ENCODE measurements at regions not wholly inside any gene's neighbourhood (a gene's known extent, or its start where the extent isn't known, plus 50 kb on each side); places are given as distances from the start of the nearest gene placed in this dataset.
"Not testable (repeated sequence)": the region's sequence is repeated elsewhere in the genome, so short reads cannot be mapped to it uniquely, and the experiment has no call there.

GRCh38 chr2:138879931-138880330 lies 99.7 kb upstream of the NXPH2 start:
- ATAC-seq (ENCODE audit: insufficient read depth, low read depth) (no peak), DNase-seq (no peak)
- no peak overlapping the region for H3K27ac ChIP-seq (ENCODE audit: low read length)
- no peaks in the 10 kb centered on the region for H3K27me3 ChIP-seq (ENCODE audit: insufficient read depth, low read length, poor library complexity)
- H3K9me3 ChIP-seq (ENCODE audit: insufficient read depth, low read length, severe bottlenecking): no peaks in the 10 kb centered on the region
- TF ChIP-seq CTCF (IDR thresholded peaks at IDR 0.05; ENCODE audit: borderline replicate concordance, extremely low read depth, low read length, poor library complexity, severe bottlenecking) (no peak), EZH2 (IDR thresholded peaks at IDR 0.05; ENCODE audit: borderline replicate concordance, low read depth, low read length, severe bottlenecking) (no peak)
- no peaks in the 10 kb centered on the region for H4K20me1 ChIP-seq (ENCODE audit: insufficient read depth, low read length)
- H3K9ac ChIP-seq (ENCODE audit: low read depth, low read length): no peak overlapping the region
- H3K4me1 ChIP-seq (ENCODE audit: insufficient read depth, low read length): no peaks in the 10 kb centered on the region
- H3K79me2 ChIP-seq (ENCODE audit: insufficient read depth, low read length): no peaks in the 10 kb centered on the region
- no peak overlapping the region for H3K4me2 ChIP-seq (ENCODE audit: insufficient read depth, low read length)
- no peaks in the 10 kb centered on the region for H3K36me3 ChIP-seq (ENCODE audit: insufficient read depth, low read length)
- no peak overlapping the region for H2AFZ ChIP-seq (ENCODE audit: low read depth, low read length)
- H3K4me3 ChIP-seq (ENCODE audit: low read depth in 1 of 2, low read length in 2 of 2): no peak overlapping the region

GRCh38 chr2:138877421-138877820 lies 97.2 kb upstream of the NXPH2 start:
- Histone ChIP-seq H3K4me3 (ENCODE audit: low read depth in 1 of 2, low read length in 2 of 2) (no peak overlapping the region), H2AFZ (ENCODE audit: low read depth, low read length) (no peak overlapping the region), H3K36me3 (ENCODE audit: insufficient read depth, low read length) (no peaks in the 10 kb centered on the region), H3K9me3 (ENCODE audit: insufficient read depth, low read length, severe bottlenecking) (no peaks in the 10 kb centered on the region), H3K4me1 (ENCODE audit: insufficient read depth, low read length) (no peaks in the 10 kb centered on the region), H3K27ac (ENCODE audit: low read length) (no peak overlapping the region), H3K27me3 (ENCODE audit: insufficient read depth, low read length, poor library complexity) (no peaks in the 10 kb centered on the region), H3K9ac (ENCODE audit: low read depth, low read length) (no peak overlapping the region), H3K4me2 (ENCODE audit: insufficient read depth, low read length) (no peak overlapping the region), H4K20me1 (ENCODE audit: insufficient read depth, low read length) (no peaks in the 10 kb centered on the region), H3K79me2 (ENCODE audit: insufficient read depth, low read length) (no peaks in the 10 kb centered on the region)
- ATAC-seq (ENCODE audit: insufficient read depth, low read depth) (no peak), DNase-seq (no peak)
- TF ChIP-seq EZH2 (IDR thresholded peaks at IDR 0.05; ENCODE audit: borderline replicate concordance, low read depth, low read length, severe bottlenecking) (no peak), CTCF (IDR thresholded peaks at IDR 0.05; ENCODE audit: borderline replicate concordance, extremely low read depth, low read length, poor library complexity, severe bottlenecking) (no peak)

- H4K20me1 ChIP-seq (ENCODE audit: insufficient read depth, low read length): no peaks in the 10 kb centered on the region
- no peaks in the 10 kb centered on the region for H3K36me3 ChIP-seq (ENCODE audit: insufficient read depth, low read length)
- peaks cover 3% of the 10 kb centered on the region for H3K9me3 ChIP-seq (ENCODE audit: insufficient read depth, low read length, severe bottlenecking)
- no peaks in the 10 kb centered on the region for H3K27me3 ChIP-seq (ENCODE audit: insufficient read depth, low read length, poor library complexity)
- H3K4me1 ChIP-seq (ENCODE audit: insufficient read depth, low read length): no peaks in the 10 kb centered on the region
- ATAC-seq (ENCODE audit: insufficient read depth, low read depth) (no peak), DNase-seq (no peak)
- no peak overlapping the region for H2AFZ ChIP-seq (ENCODE audit: low read depth, low read length)
- no peak overlapping the region for H3K27ac ChIP-seq (ENCODE audit: low read length)
- H3K4me3 ChIP-seq (ENCODE audit: low read depth in 1 of 2, low read length in 2 of 2): no peak overlapping the region
- no peaks in the 10 kb centered on the region for H3K79me2 ChIP-seq (ENCODE audit: insufficient read depth, low read length)
- H3K4me2 ChIP-seq (ENCODE audit: insufficient read depth, low read length): no peak overlapping the region
- TF ChIP-seq CTCF (IDR thresholded peaks at IDR 0.05; ENCODE audit: borderline replicate concordance, extremely low read depth, low read length, poor library complexity, severe bottlenecking): no peak
- no peak for TF ChIP-seq EZH2 (IDR thresholded peaks at IDR 0.05; ENCODE audit: borderline replicate concordance, low read depth, low read length, severe bottlenecking)
- no peak overlapping the region for H3K9ac ChIP-seq (ENCODE audit: low read depth, low read length)
These were observed 94.1 kb upstream of the NXPH2 start for GRCh38 chr2:138874251-138874650.

GRCh38 chr2:138872116-138872515 lies 91.9 kb upstream of the NXPH2 start:
- H2AFZ ChIP-seq (ENCODE audit: low read depth, low read length); H3K36me3 ChIP-seq (ENCODE audit: insufficient read depth, low read length); ATAC-seq (ENCODE audit: insufficient read depth, low read depth); H3K9me3 ChIP-seq (ENCODE audit: insufficient read depth, low read length, severe bottlenecking); DNase-seq; H3K4me2 ChIP-seq (ENCODE audit: insufficient read depth, low read length); H3K79me2 ChIP-seq (ENCODE audit: insufficient read depth, low read length); H3K9ac ChIP-seq (ENCODE audit: low read depth, low read length); H4K20me1 ChIP-seq (ENCODE audit: insufficient read depth, low read length); H3K4me1 ChIP-seq (ENCODE audit: insufficient read depth, low read length); H3K27ac ChIP-seq (ENCODE audit: low read length); H3K4me3 ChIP-seq (ENCODE audit: low read depth in 1 of 2, low read length in 2 of 2); H3K27me3 ChIP-seq (ENCODE audit: insufficient read depth, low read length, poor library complexity): not testable (repeated sequence)

Data from DND-41 (cell line).